Stimulated activated naive CD4-positive, alpha-beta T cell (primary cell): ENCODE measurements at regions not wholly inside any gene's neighbourhood (a gene's known extent, or its start where the extent isn't known, plus 50 kb on each side); places are given as distances from the start of the nearest gene placed in this dataset.
"Not testable (repeated sequence)": the region's sequence is repeated elsewhere in the genome, so short reads cannot be mapped to it uniquely, and the experiment has no call there.

Experiments
- DNase-seq, 6 experiments: peaks; one replicate each; lab custom pipeline; 2025; lab: John Stamatoyannopoulos, UW

- DNase-seq, result no peak
Observed at GRCh38 chr14:22252686-22253085, 336.3 kb downstream of the DAD1 start.

DNA sequence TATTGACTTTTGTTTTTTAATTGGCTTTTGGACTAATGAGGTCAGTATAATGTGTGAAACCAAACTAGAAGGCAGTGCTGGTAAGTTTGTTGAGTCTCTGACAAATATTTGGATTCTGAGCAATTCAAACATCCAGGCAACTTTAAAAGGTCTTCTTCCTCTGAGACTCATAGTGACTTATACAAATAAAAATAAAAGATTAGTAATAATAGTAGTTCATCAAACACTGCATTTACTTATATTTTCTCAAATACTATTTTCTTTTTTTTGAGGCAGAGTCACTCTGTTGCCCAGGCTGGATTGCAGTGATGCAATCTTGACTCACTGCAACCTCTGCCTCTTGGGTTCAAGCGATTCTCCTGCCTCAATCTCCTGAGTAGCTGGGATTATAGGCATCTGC, 337.9 kb downstream of the DAD1 start:
- DNase-seq, result no peak

- no peak for DNase-seq
Observed at GRCh38 chr14:22249770-22250169, 339.3 kb downstream of the DAD1 start.

GRCh38 chr14:22243971-22244581, 344.9 kb downstream of the DAD1 start:
- no peak for DNase-seq

- DNase-seq, result not testable (repeated sequence)
Observed at GRCh38 chr14:22238320-22238719, 350.7 kb downstream of the DAD1 start.

DNA sequence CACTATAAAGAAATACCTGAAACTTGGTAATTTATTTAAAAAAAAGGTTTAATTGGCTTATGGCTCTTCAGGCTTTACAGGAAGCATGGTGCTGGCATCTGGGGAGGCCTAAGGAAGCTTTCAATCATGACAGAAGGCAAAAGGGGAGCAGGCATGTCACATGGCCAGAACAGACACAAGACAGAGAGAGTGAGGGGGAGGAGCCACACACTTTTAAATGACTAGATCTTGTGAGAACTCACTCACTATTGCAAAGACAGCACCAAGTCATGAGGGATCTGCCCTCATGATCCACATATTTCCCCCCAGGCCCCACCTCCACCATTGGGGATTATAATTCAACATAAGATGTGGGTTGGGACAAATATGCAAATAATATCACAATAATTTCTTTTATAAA, 355.6 kb downstream of the DAD1 start:
- DNase-seq, result no peak

- DNase-seq, result no peak
Observed at GRCh38 chr14:22232933-22233332, 356.1 kb downstream of the DAD1 start.

- no peak for DNase-seq
Observed at GRCh38 chr14:22232486-22232885, 356.5 kb downstream of the DAD1 start.

GRCh38 chr14:22231018-22231417, 358.0 kb downstream of the DAD1 start:
- DNase-seq, result peak in 2 of 6 experiments; percentile 1 to 10

DNA sequence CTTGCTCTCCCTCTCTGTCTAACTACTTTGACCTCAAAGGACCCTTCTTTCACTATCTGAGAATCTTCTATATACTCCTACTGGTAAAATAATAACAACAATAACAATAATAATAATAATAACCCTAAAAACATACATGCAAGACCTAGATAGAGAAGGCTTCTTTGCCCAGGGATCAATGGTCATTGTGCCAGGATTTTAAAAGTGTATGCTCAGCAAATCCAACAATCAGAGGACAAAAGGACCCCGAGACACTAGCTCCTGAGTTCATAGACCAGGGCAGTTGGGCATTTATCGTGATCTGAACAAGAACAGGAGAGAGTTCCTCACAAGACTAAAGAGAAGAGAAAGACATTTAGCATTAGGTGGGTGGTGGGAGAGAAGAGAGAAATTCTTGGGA, 358.5 kb downstream of the DAD1 start:
- no peak for DNase-seq

DNA sequence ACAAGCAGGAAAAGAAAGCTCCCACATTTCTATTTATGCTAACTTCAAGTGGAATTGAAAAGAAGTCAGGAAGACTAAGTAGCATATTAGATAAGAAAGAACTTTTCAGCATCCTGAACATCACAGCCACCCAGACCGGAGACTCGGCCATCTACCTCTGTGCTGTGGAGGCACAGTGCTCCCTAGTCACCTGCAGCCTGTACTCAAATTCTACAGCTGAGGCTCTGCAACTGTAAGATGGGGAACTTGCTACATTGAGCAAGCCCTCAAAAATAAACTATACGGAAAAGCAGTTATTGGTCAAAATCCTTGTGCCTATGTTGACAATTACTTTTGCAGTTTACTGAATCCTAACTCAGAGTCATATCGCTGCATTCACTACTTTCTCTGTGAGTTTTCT, 361.9 kb downstream of the DAD1 start:
- DNase-seq, result no peak

- peak in 3 of 6 experiments; percentile 12 to 24 (median 20) for DNase-seq
Observed at GRCh38 chr14:22226381-22226780, 362.6 kb downstream of the DAD1 start.

DNA sequence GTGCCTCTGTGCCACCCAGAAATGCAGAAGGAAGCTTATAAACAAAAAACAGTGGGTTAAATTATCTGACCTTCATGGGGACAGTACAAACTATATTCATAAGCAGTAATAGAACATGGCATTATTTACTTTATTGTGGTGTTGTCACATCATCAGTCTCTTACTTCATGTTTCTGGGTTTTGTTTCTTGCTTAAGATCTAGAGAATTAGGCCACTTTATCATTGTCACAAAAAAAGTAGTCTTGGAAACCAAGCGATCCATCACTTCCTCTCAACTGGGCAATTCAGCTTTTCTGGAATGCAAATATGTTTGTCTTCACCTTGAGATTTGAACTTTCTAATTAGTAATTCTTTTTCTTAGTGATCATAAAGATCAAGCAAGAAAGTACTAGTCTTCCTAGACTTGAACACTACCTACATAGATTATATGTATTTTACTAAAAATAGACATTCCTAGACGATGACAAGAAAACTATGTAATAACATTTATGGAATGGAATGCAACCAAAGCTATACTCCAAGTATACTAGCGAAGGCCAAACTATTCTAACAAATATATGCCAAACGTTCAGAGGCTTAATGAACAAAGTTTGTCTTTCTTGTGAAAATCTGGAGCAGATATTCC, 363.4 kb downstream of the DAD1 start:
- no peak for DNase-seq

- peak in 2 of 6 experiments; percentile 0 to 18 for DNase-seq
Observed at GRCh38 chr14:22221508-22221907, 367.5 kb downstream of the DAD1 start.

DNA sequence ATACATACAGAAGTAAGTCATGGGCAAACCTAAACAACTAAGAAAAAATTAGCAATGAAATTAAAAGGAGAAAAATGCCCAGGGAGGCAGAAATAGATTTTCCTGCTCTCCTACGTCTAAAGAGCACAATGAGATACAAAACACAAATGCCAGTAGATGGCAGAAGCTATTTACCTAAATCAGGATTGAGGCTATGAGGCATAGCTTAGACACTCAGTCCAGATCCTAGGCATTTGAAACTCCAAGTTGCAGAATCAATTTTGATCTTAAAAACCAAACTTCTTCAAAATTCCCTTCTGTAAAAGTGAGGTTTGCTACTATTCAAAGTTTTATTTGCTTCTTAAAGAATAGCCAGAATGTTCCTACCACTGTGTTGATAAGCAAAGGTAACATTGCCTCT, 368.6 kb downstream of the DAD1 start:
- DNase-seq, result no peak

GRCh38 chr14:22218728-22219127, 370.3 kb downstream of the DAD1 start:
- peak in 1 of 6 experiments; percentile 2 for DNase-seq

- no peak for DNase-seq
Observed at GRCh38 chr14:22213120-22213519, 375.9 kb downstream of the DAD1 start.

GRCh38 chr14:22210906-22211305, 378.1 kb downstream of the DAD1 start:
- DNase-seq, result no peak

- no peak for DNase-seq
Observed at GRCh38 chr14:22210026-22210425, 379.0 kb downstream of the DAD1 start.

DNA sequence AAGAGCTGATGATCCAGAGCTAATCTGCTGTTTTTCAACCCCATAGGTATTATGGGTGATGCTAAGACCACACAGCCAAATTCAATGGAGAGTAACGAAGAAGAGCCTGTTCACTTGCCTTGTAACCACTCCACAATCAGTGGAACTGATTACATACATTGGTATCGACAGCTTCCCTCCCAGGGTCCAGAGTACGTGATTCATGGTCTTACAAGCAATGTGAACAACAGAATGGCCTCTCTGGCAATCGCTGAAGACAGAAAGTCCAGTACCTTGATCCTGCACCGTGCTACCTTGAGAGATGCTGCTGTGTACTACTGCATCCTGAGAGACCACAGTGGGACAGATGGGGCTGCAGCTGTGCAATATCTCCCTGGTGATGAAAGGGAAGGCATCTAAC, 386.0 kb downstream of the DAD1 start:
- DNase-seq, result no peak

GRCh38 chr14:22202313-22202712, 386.7 kb downstream of the DAD1 start:
- no peak for DNase-seq

- DNase-seq, result peak in 3 of 6 experiments; percentile 14 to 34 (median 21)
Observed at GRCh38 chr14:22200977-22201605, 387.9 kb downstream of the DAD1 start.

GRCh38 chr14:22200131-22200530, 388.9 kb downstream of the DAD1 start:
- not testable (repeated sequence) for DNase-seq
